NCI-H1105 treated with DMSO at 0.1 percent for 48 hours (cell line): ENCODE measurements at regions not wholly inside any gene's neighbourhood (a gene's known extent, or its start where the extent isn't known, plus 50 kb on each side); places are given as distances from the start of the nearest gene placed in this dataset.

Experiments
- DNase-seq: peaks from one replicate; lab custom pipeline; 2025; lab: John Stamatoyannopoulos, UW

DNA sequence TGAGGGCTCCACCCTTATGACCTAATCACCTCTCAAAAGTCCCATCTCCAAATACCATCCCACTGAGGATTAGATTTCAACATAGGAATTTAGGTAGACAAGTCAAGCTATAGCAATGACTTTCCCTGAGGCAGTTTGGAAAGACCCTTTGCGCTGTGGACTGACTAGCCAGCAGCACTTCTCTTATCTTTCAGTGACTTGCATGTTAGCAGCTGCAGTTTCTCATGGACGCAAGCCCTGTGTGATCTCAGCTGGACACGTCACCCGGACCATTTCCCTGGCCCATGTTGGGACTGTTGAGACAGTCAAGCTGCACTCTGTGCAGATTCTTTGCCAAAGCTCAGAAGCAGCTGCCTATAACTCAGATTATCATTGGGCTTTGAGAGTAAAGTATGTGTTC is 408.1 kb upstream of the USP24 start:
- DNase-seq = no peak

DNA sequence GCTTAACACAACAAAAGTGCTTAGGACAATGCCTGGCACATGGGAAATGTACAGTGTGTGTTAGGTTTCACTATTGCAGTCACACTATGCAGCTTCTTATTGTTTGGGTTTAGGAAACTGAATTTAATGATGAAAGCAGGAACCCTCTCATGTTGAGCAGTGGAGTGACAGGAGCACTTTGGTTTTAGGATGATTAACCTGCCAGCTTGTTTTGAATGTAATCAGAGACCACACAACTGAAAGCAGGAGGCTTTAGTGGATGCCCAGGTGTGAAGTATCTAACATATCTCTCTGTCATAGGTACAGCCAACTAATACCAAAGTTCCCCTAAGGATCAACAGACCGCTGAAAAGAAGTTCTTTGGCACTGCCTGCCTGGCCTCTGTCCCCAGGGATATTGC is 406.9 kb upstream of the USP24 start:
- no peak for DNase-seq

DNA sequence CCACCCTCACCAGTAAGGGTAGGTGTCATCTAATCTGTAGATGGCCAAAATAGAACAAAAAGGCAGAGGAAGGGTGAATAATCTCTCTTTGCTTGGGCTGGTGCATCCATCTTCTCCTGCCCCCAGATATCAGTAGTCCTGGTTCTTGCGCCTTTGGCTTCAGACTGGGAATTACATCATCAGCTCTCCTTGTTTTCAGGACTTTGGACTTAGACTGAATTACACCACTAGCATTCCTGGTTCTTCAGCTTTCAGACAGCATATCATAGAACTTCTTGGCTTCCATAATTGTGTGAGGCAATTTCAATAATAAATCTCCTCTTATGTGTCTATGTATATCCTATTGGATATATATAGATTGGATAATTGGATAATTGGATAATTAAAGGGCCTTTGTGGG is 403.0 kb upstream of the USP24 start:
- no peak for DNase-seq

DNA sequence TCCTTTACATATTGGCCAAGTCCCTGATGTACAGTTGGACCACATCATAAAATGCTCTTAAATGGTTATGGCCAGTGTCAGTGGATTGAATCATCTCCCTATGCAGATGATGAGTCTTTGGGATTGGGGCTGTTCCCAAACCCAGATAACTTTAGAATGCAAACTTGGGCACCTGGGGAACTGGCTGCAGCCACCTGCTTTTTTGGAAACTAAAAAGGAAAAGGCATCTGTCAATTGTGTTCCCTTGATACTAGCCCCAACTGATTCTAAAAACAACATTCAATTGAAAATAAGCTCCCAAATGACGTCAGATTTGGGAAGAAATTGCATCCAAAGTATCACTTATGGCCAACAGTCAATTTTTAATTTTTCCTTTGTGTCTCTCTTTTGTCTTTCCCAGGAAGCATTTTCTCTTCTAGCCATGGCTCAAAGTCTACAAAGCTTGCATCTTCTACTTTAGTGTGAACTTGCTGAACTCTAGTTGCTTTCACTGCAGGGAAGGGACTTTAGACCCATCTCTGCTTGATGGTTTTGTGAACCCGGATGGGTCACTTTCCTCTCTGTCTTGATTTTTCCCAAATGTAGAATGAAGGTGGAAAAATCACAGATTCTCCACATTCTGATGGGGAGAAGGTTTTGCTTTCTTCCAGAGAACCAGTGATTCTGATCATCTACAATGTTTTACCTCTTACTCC is 402.3 kb upstream of the USP24 start:
- no peak for DNase-seq

DNA sequence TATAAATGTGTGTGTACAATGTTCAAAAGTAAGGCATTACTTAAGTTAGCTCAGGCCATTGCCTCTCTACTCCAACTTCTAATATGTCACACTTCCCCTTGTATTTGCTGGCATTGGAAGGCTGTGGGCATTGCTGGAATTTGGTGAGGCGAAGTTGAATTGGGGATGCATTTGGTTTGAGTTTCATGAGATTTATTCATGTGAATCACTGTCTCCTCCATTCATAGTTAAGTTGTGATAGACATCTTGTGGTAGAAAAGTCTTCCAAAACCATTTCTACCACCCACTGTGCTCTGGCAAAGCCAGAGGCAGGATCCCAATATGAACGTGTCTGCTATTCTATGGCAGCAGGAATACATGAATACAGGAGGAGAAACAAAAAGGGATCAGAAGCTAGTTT is 397.8 kb upstream of the USP24 start:
- no peak for DNase-seq

DNA sequence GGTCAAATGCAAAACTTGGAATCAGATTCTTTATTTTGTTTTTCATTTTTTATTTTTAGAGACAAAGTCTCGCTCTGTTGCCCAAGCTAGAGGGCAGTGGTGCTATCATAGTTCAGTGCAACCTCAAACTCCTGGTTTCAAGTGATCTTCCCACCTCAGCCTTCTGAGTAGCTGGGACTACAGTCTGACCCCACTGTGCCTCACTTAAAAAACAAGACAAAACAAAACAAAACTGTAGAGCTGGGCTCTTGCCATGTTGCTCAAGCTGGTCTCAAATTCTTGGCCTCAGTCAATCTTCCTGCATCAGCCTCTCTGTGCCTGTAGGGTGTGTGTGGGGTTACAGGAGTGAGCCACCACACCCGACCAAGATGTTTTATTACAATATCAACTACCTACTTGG is 396.0 kb upstream of the USP24 start:
- no peak for DNase-seq

DNA sequence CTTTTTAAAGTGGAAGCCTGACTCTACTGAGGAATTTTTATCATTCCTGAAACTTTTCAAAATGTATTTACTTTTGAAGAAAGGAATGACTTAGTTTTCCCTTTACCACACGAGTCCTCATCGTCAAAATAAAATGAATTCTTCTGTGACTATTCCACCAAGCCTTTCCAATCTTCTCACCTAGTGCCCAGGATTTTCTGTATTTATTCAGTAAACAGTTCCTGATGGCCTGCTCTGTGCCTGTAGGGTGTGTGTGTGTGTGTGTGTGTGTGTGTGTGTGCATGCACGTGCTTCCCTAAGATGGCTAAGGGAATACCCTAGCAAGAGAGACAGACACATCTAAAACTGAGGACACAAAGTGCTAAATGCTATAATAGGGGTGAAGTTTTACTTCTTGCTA is 395.0 kb upstream of the USP24 start:
- DNase-seq = no peak

DNA sequence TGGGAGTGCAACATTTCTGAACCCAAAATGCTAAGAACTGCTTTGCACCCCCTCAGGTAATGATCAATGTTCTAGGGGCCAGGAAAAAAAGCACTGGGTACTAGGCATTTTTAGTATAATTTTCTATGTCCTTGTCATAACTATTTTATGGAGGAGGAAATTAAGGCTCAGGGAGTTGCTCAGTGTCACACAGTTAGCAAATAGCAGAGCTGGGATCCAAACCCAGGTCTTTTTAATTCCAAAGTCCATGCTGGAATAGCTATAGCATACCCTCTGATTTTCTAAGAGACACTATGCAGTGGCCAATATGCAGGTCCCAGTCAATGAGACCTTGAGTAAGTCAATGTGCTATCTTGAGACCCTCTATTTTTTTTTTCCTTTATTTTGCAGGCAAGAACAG is 394.5 kb upstream of the USP24 start:
- no peak for DNase-seq

DNA sequence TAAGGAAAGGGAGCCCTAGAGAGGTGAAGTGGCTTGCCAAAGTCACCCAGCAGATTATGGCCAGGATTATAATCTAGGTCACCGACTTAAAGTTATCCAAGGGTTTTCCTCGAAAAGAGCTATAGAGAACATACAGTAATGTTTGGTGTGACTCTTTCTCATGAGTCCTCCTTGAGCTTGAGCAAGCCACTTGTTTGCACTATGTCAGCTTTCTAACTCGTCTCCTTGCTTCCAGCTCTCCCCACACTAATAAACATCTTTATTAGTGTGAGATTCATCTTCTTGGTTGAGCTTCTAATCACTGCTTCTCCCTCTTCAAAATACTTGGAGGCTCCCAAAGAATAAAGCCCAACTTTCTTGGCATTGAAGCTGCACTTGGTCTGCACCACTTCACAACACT is 390.0 kb upstream of the USP24 start:
- no peak for DNase-seq

DNA sequence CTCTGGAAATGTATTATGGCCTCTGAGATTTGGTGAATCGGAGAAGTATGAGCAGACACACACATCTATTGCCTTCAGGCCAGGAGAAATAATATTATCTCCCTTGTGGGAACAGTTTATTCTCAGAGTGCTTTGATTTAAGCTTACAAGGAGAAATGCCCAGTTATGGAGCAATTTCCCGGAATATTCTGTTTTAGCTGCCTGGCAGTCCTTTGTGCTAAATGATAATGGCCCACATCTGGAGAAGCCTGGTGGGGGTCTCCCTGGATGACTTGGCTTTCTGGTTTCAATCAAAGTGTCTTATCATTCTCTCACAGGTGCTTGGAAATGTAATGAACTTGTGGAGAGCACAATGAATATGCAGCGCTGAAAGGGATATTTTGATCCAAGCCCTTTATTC is 389.6 kb upstream of the USP24 start:
- DNase-seq = no peak

DNA sequence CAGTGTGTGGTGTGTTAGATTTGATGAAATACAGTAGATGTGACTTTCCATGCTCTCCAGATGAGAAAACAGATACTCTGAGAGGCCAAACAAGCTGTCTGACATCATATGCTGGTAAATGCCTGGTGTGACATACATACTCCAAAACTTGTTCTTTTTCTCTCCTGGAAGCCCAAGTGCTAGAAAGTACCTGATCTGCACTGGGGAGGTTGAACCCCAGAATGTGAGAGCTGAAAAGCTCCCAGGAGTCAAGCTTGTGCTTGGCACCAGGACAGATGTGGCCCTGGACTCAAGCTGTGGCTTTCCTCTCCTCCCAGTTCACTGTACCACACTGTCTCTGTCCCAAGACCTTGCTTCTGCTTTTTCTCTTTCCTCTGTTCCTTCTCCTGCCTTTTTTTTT is 389.0 kb upstream of the USP24 start:
- DNase-seq = no peak

DNA sequence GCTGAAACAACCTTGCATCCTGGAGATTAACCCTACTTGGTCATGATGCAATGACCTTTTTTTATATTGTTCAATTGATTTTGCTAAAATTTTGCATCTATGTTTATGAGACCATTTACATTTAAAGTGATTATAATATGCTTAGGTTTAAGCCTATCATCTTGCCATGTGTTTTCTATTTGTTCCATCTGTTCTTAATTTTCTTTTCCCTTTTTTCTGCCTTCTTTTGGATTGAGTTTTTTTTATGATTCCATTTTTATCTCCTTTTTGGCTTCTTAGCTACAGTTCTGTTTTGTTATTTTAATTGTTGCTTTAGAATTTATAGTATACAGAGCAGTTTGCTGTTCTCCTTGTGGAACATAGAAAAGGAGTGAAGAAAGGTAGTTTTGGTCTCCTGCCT is 385.1 kb upstream of the USP24 start:
- DNase-seq = no peak

DNA sequence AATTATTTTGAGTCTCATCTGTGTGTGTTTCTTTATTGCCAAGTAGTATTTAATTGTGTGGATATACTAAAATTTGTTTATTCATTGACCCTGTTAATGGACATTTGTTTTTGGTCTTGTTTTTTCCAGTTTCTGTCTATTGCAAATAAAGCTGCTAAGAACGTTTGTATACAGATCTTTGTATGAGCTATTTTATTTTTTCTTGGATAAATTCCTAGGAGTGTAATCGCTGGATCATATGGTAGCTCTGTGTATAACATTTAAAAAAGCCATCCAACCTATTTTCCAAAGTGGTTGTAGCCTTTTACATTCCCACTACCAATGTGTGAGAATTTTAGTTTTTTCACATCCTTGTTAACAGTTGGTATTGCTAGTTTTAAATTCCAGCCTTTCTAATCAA is 382.7 kb upstream of the USP24 start:
- DNase-seq = no peak

DNA sequence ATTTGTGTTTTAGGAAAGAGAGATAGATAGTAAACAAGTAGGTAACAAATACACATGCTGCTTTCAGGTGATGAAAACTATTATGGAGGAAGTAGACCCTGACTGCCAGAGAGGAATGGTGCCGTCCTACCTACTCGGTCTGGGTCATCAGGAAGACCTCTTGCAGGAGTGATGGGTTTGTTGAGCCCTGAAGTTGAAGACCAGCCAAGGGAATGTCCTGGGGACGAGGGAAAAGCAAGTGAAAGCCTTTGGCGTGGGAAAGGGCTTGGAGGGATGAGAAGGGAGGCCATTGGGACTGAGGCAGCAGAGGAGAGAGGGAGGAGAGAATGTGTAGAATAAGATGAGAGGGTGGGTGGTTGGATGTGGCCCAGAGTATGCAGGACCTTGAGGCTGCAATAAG is 379.5 kb upstream of the USP24 start:
- DNase-seq = no peak

DNA sequence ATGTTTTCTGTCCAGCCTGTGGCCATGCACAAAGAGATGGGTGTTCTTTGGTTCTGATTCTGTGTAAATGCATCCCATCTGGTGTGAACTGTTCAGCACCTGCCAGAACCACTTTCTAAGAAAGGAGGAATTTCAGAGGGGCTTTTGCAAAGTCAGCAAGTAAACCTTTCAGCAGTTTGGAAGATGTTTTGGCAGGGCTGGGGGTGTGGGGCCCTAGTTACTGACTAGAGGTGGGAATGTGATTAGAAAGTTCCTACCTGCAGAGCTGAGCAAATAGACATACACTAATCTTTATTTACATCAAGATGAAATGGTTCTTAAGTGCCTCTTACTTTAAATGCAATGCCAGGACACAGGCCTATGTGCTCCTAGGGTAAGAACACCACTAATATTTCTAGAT is 378.1 kb upstream of the USP24 start:
- no peak for DNase-seq

DNA sequence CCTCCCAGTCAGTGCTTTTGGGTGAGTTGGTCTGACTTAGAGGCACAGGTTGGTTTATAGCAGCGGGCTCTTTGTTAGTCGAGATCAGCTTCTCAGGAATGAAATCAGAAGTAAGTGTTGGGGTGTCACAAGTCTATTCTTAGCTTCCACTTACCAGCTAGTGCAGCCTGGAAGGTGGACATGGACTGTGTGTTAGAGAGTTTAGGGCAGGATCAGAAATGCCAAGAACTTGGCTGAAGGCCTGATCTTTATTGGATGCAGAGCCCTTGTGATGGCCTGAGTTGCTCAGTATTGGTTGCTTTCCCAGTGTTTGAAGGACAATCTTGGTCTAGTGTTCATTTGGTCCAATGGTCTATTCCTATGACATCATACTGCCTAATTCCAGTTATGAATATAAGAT is 377.0 kb upstream of the USP24 start:
- no peak for DNase-seq

DNA sequence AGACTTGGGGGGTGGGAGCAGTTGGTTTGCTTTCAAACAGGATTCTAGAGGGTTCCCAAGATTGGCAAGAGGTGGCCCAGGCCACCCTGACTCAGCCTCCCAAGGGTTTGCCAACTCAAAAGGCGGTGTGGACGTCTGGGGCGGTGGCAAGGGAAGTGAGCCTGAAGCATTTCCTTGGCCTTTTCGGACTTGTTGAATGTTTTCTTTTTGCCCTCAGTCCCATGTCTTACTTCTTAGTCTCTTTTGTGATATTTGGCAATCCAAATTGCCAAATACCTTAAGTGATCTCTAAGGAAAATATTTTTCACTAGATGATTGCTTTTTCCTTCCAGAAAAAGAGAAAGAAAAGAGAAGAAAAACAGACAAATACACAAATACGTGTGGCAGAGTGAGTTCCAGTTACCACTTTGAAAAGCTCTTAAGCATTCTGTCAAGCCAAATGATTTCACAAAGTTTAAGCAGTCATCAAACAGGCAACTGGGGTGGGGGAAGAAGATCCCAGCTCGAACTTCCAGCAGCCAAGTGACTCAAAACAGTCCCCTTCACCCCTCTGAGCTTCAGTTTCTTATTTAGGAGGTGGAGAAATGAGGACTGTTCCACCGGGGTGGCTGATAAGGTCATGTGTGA is 374.6 kb upstream of the USP24 start:
- no peak for DNase-seq

DNA sequence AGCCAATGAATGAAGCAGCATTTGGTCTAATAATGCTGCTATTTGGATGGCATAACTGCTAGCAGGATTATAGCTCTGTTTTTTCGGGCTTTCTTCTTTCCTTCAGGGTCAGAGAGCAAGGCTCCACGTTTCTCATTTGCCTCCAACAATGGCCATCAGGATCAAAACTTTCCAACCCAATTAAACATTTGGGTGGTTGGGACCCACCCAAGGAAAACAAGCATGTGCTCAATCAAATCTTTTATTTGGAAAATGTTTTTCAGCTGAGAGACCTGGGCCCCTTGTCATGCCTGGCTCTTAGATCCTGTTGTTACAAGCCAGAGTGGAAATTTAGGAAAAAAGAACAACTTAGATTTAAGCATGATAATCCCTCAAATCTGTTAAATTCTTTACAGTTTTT is 373.1 kb upstream of the USP24 start:
- DNase-seq = no peak

DNA sequence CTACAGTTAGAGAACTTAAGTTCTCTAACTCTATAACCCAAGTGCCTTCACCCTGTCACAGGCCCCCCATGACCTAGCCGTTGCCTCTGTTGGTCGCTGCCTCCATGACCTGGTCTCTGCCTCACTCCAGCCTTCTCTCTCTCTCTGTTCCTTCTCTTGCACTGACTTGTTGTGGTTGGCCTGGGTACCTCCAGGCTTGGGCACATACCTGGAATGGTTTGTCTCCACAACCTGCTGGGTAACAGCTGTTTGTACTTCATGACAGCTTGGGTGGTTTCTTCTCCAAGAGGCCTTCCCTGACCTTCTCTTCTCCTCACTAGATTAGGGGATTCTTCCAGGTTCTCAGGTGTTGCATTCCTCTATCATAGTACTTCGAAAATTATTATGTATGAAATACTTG is 371.6 kb upstream of the USP24 start:
- DNase-seq = no peak

DNA sequence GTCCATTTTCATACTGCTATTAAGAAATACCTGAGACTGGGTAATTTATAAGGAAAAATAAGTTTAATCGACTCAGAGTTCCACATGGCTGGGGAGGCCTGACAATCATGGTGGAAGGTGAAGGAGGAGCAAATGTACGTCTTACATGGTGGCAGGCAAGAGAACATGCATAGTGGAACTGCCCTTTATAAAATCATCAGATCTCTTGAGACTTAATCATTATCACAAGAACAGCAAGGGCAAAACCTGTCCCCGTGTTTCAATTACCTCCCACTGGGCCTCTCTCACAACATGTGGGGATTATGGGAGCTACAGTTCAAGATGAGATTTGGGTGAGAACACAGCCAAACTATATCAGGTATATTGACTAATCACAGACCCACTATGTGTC is 370.2 kb upstream of the USP24 start:
- DNase-seq = no peak

DNA sequence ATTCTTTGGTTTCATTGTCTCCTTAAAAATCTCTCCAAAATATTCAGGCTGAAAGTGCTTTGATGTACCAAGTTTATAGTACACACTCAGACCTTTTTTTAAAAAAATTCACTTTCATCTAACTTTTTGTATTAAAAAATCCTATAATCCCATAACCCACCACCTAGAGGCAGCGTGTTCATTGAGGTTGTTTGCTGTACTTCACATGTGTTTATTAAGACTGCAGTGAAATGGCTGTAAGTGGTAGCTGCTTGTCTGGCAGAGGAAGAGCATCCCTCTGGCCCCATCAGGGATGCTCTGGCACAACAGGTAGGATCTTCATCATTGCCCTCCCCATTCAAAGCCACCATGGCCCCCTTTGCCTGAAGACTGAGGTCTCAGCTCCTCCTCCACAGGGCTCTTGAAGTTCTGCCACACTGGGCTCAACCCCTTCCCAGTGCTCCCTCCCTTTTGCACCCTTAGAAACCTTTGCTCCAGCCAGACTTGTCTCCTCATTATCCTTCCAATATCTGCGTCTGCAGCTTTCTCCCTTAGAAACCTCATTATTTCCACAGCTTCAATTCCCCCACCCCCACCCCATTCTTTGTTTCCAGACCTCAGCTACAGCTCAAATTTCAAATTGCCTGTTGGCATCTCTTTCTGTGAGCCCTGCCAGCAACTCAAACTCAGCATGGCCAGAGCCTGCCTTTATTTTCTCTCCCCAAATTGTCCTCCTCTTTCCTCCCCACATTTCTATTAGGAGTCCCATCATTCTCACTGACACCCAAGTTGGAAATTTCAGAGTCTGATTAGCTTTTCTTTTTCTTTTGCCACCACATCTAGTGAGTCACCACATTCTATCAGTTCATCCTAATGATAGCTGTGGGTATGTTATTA is 369.6 kb upstream of the USP24 start:
- DNase-seq = peak; percentile 87

DNA sequence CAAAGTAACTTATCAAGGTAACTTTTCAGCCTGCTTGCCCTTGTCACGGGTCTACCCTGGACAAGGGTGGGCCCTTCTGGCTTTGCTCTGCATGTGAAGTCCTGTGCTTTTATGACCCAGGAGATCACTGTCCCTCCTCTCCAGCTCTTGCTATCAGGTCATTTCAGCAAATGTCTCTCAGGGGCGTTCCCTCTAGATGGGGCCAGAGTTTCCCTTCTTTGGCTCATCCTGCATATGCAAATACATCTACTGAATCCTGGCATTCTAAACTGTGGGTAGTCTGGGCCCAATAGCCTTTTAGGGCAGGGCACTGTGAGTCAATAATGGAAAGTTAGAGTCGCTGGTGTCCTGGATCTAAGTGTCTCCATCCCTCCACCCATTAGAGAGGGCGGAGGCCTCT is 366.9 kb upstream of the USP24 start:
- no peak for DNase-seq

DNA sequence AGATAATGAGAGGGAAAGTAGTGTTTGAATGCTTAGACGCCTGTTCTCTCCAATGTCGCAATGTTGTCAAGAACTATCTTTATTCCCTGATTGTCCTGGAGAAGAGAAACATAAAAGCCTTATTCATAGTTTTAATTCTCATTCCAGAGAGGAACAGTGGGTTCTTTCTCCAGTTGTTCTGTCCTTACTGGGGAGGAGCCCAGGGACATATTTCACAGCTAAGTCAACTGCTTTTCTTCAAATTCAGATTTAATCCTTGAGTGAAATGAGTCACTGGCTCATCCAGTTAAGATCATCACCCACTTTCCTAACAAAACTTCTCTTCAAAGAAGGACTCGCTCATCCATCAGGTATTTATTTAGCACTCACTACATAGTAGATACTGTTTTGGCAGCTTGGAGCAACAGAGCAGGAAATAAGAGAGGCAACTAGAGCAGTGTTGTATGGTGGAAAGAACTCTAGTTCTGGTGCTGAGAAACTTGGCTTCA is 365.7 kb upstream of the USP24 start:
- DNase-seq = no peak
